IPS-NIHi7 (cell line): ENCODE measurements at regions not wholly inside any gene's neighbourhood (a gene's known extent, or its start where the extent isn't known, plus 50 kb on each side); places are given as distances from the start of the nearest gene placed in this dataset.
"Not testable (repeated sequence)": the region's sequence is repeated elsewhere in the genome, so short reads cannot be mapped to it uniquely, and the experiment has no call there.

Source experiments
- DNase-seq: peaks from one replicate; pipeline ENCODE4 v3.0.0; 2012; ENCODE audit warnings: mixed read lengths; ENCODE audit errors: extremely low spot score

DNA sequence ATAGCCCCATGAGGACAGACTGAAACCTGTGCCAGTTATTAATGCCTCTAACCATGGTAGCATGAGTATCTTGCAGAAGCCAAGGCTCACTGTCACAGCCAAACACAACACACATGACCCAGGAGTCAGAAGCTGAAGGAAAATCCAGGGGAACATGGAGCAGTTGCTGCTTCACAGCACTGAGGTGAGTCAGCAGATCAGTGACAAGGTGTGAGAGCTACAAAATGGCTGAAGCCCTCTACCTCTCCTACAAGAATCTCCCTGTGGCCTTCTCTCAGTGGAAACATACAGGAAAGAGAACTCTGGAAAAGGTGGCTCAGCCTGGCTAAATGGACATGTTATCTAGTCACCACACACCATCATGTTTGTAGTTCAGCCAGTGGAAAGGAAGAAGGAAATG is 93.5 kb downstream of the NAB1 start:
- no peak for DNase-seq

GRCh38 chr2:190744041-190744440 is 95.2 kb downstream of the NAB1 start:
- no peak for DNase-seq

GRCh38 chr2:190746971-190747761 is 98.3 kb downstream of the NAB1 start:
- DNase-seq, result peak; percentile 15

GRCh38 chr2:190748966-190749365 is 100.1 kb downstream of the NAB1 start:
- DNase-seq, result no peak

GRCh38 chr2:190755772-190756415 is 107.0 kb downstream of the NAB1 start:
- no peak for DNase-seq

GRCh38 chr2:190759749-190760213 is 110.9 kb downstream of the NAB1 start:
- no peak for DNase-seq

DNA sequence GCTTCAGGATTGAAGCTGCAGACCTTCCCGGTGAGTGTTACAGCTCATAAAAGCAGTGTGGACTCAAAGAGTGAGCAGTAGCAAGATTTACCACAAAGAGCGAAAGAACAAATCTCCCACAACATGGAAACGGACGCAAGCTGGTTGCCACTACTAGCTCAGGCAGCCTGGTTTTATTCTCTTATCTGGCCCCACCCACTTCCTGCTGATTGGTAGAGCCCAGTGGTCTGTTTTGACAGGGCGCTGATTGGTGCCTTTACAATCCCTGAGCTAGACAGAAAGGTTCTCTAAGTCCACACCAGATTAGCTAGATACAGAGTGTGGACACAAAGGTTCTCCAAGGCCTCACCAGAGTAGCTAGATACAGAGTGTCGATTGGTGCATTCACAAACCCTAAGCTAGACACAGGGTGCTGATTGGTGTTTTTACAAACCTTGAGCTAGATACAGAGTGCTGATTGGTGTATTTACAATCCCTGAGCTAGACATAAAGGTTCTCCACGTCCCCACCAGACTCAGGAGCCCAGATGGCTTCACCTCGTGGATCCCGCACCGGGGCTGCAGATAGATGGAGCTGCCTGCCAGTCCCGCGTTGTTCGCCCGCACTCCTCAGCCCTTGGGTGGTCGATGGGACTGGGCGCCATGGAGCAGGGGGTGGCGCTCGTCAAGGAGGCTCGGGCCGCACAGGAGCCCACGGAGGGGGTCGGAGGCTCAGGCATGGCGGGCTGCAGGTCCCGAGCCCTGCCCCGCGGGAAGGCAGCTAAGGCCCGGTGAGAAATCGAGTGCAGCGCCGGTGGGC is 111.7 kb downstream of the NAB1 start:
- DNase-seq, result not testable (repeated sequence)

DNA sequence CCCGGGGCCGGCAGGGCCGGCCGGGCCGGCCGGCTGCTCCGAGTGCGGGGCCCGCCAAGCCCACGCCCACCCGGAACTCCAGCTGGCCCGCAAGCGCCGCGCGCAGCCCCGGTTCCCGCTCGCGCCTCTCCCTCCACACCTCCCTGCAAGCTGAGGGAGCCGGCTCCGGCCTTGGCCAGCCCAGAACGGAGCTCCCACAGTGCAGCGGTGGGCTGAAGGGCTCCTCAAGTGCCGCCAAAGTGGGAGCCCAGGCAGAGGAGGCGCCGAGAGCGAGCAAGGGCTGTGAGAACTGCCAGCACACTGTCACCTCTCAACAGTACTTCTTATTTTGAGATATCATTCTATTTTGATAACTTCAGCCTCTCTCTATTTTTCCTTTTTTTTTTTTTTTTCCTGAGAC is 112.3 kb downstream of the NAB1 start:
- not testable (repeated sequence) for DNase-seq

DNA sequence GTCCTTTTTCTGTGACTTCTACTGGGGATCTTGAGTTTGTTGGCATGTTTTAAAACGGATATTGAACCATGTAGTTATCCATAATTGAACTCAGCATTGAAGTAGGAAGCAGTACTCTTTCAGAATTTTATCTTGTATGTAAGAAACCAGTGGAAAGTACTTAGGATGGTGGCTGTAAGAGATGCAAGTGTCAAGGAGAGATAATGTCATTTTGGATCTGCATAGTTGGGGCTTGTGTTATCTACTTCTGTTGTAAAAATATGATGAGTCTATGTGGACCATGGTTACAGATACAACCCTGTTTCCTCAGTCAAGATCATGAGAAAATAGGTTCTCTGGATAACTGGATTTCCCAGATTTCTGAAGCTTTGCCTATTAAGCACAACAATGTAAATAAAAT is 113.7 kb downstream of the NAB1 start:
- DNase-seq, result no peak

GRCh38 chr2:190763100-190763499 is 114.2 kb downstream of the NAB1 start:
- no peak for DNase-seq

- DNase-seq, result no peak
Measured at GRCh38 chr2:190763901-190764514, 115.1 kb downstream of the NAB1 start.

GRCh38 chr2:190765386-190766173 is 115.0 kb upstream of the GLS start:
- DNase-seq, result no peak

DNA sequence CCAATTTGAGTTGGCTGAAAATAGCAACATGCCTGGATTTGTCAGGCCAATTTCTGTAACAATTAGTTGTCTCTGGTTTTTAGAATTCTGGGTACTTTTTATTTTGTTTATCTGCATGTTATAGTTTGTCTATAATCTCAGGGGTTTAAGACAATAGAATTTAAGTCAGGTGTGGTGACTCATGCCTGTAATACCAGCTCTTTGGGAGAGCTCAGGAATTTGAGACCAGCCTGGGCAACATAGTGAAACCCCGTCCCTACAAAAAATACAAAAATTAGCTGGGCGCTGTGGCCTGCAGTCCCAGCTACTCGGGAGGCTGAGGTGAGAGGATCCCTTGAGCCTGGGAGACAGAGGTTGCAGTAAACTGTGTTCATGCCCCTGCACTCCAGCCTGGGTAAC is 114.4 kb upstream of the GLS start:
- DNase-seq, result no peak

GRCh38 chr2:190766595-190766994 is 114.0 kb upstream of the GLS start:
- DNase-seq, result no peak

DNA sequence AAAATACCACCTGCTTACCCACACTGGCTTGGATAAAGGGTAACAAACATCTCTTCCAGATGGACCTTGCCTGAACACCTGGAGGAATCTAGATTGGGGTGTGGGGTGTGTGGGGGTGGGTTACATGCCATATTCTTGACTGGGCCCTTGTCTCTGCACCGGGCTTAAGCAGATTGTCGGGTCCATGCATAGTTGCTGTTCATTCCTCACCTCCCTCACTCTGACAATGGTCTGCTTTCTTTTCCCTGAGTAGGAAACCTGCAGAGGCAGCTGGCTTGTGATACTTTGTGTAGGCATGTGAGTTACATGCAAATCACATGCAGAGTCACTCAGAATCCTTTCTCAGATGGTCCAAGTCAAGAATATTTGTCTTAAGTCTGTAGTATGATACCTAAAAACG is 112.8 kb upstream of the GLS start:
- no peak for DNase-seq

- no peak for DNase-seq
Measured at GRCh38 chr2:190769258-190769657, 111.4 kb upstream of the GLS start.

- DNase-seq, result no peak
Measured at GRCh38 chr2:190771726-190772125, 108.9 kb upstream of the GLS start.

GRCh38 chr2:190780594-190780993 is 100.0 kb upstream of the GLS start:
- no peak for DNase-seq

DNA sequence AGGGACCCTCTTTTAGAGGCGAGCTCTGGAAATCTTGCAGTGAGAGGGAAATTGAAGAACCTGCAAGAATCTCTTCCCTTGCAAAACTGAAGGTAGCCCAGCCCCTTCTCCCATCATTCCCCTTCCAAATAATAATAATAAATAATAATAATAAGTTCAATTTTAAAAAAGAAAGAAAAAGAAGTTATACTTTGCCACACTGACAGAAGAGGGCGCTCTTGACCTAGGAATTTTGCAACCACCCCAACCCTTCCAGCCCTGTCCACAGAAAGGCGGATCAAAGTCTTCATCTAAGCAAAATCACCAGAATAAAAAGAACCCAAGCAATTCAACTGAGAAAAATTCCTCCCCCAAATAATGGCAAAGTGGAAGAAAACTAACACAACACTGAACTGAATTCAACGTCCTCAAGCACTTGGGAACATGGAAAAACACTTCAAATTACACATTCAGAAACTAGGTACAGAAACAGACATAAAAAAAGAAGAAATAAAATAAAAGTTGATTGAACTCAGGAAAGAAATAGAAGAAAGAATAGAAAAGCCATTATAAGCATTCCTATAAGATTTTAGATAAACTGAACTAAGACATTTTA is 98.9 kb upstream of the GLS start:
- peak; percentile 78 for DNase-seq

- no peak for DNase-seq
Measured at GRCh38 chr2:190782264-190782663, 98.4 kb upstream of the GLS start.
